ENCODE measurements at regions not wholly inside any gene's neighbourhood (a gene's known extent, or its start where the extent isn't known, plus 50 kb on each side); places are given as distances from the start of the nearest gene placed in this dataset.

- no peak for TF ChIP-seq CTCF (IDR thresholded peaks at IDR 0.05)
- TF ChIP-seq POLR2A (IDR thresholded peaks at IDR 0.05), result no peak
These were observed 89.4 kb downstream of the CTTN start for GRCh38 chr11:70487756-70488155.
